HEK293T (cell line): ENCODE measurements at regions not wholly inside any gene's neighbourhood (a gene's known extent, or its start where the extent isn't known, plus 50 kb on each side); places are given as distances from the start of the nearest gene placed in this dataset.

Source experiments
- ELF4 ChIP-seq: fragments of 450-650 bp; IDR thresholded peaks from 2 replicates; pipeline ENCODE4 v1.6.1; 2017; ENCODE audit warnings: antibody characterized with exemption
- HDGF ChIP-seq: fragments of 450-650 bp; IDR thresholded peaks from 2 replicates; pipeline ENCODE4 v1.6.1; 2017; ENCODE audit warnings: antibody characterized with exemption, borderline replicate concordance
- LEF1 ChIP-seq: fragments of 450-650 bp; IDR thresholded peaks from 2 replicates; pipeline ENCODE4 v1.6.1; 2017; ENCODE audit warnings: mild to moderate bottlenecking, borderline replicate concordance

- TF ChIP-seq ELF4 = no peak
- TF ChIP-seq LEF1 = no peak
- no peak for TF ChIP-seq HDGF
Observed at GRCh38 chr12:74066476-74066875, 471.2 kb upstream of the ATXN7L3B start.
